Liver (tissue), 3 donors: ENCODE measurements at regions not wholly inside any gene's neighbourhood (a gene's known extent, or its start where the extent isn't known, plus 50 kb on each side); places are given as distances from the start of the nearest gene placed in this dataset.

Experiments used
- CTCF ChIP-seq: fragments of 150-350 bp; IDR thresholded peaks from 2 replicates; pipeline ENCODE4 v1.5.1; 2017; ENCODE audit warnings: improper control_type of control experiment, low read depth, low read length; ENCODE audit not compliant: missing input control
- MAX ChIP-seq: IDR thresholded peaks from 2 replicates; pipeline ENCODE4 v1.6.1; 2016; ENCODE audit warnings: antibody characterized with exemption
- RXRA ChIP-seq, 2 donors: IDR thresholded peaks; 2 replicates each; pipeline ENCODE4 v1.6.1; 2017 to 2018; ENCODE audit warnings: antibody characterized with exemption in 2 of 2, mild to moderate bottlenecking in 1 of 2
- TAF1 ChIP-seq: conservative IDR thresholded peaks from 2 replicates; pipeline ENCODE4 v1.6.1; 2016; ENCODE audit warnings: antibody characterized with exemption, mild to moderate bottlenecking
- donor health status: healthy.
- donor health status: healthy.

- TF ChIP-seq CTCF (no peak), TAF1 (no peak), MAX (no peak), RXRA (IDR thresholded peaks at IDR 0.05) (no peak)
These were observed 92.8 kb upstream of the CAST start for GRCh38 chr5:96569332-96569731.
